Lung (tissue), 11 donors: ENCODE measurements at regions not wholly inside any gene's neighbourhood (a gene's known extent, or its start where the extent isn't known, plus 50 kb on each side); places are given as distances from the start of the nearest gene placed in this dataset.

Source experiments
- ATAC-seq: fragments of 200-7000 bp; cut with Tn5 transposase; one replicate; pipeline ENCODE4 v1.9.1; 2020; ENCODE audit warnings: moderate number of reproducible peaks; ENCODE audit not compliant: insufficient read depth, low FRiP score
- DNase-seq, 3 donors: peaks; one replicate each; pipeline ENCODE4 v3.0.0-alpha.2; 2013 to 2017
- H3K27ac ChIP-seq, 2 donors: one replicate each; pipeline ENCODE4 v1.5.1; 2013; ENCODE audit warnings: mild to moderate bottlenecking in 2 of 2, moderate library complexity in 2 of 2, control low read depth in 1 of 2, inconsistent platforms in 1 of 2, low read depth in 1 of 2, low read length in 1 of 2
- H3K27me3 ChIP-seq, 3 donors: one replicate each; pipeline ENCODE4 v1.5.1; 2013; ENCODE audit warnings: low read length in 2 of 3; ENCODE audit not compliant: control insufficient read depth in 3 of 3, insufficient read depth in 3 of 3
- H3K36me3 ChIP-seq, 4 donors: one replicate each; pipeline ENCODE4 v1.5.1; 2013; ENCODE audit warnings: low read length in 4 of 4, mild to moderate bottlenecking in 1 of 4, moderate library complexity in 1 of 4; ENCODE audit not compliant: control insufficient read depth in 4 of 4, insufficient read depth in 4 of 4
- H3K4me1 ChIP-seq, 5 donors: one replicate each; pipeline ENCODE4 v1.5.1; 2013; ENCODE audit warnings: low read length in 5 of 5, mild to moderate bottlenecking in 2 of 5, moderate library complexity in 1 of 5; ENCODE audit not compliant: control insufficient read depth in 5 of 5, insufficient read depth in 5 of 5
- H3K4me3 ChIP-seq: one replicate; pipeline ENCODE4 v1.5.1; 2013; ENCODE audit warnings: mild to moderate bottlenecking, control low read depth, moderate library complexity
- H3K9ac ChIP-seq, 2 donors: one replicate each; pipeline ENCODE4 v1.5.1; 2013; ENCODE audit warnings: low read length in 2 of 2, control low read depth in 1 of 2; ENCODE audit not compliant: insufficient read depth in 1 of 2
- H3K9me3 ChIP-seq, 4 donors: one replicate each; pipeline ENCODE4 v1.5.1; 2013; ENCODE audit warnings: low read length in 3 of 4, mild to moderate bottlenecking in 1 of 4, moderate library complexity in 1 of 4; ENCODE audit not compliant: control insufficient read depth in 4 of 4, insufficient read depth in 3 of 4
- CTCF ChIP-seq: IDR thresholded peaks from 2 replicates; pipeline ENCODE4 v1.5.1; 2012; ENCODE audit warnings: mild to moderate bottlenecking; ENCODE audit errors: control extremely low read depth, extremely low read depth
- WGBS, 2 donors: extraction: QIAGEN DNeasy Blood & Tissue Kit; methylation state at CpG; one replicate each; pipeline ENCODE4 v1.1.7; 2013; 5-methylcytosine and 5-hydroxymethylcytosine counted together
- donor health status: control.
- donor health status: control.
- donor health status: Bipolar disorder and iron deficiency.
- donor health status: healthy.
- donor health status: DM: yes; HTN: yes; CAD: no.

DNA sequence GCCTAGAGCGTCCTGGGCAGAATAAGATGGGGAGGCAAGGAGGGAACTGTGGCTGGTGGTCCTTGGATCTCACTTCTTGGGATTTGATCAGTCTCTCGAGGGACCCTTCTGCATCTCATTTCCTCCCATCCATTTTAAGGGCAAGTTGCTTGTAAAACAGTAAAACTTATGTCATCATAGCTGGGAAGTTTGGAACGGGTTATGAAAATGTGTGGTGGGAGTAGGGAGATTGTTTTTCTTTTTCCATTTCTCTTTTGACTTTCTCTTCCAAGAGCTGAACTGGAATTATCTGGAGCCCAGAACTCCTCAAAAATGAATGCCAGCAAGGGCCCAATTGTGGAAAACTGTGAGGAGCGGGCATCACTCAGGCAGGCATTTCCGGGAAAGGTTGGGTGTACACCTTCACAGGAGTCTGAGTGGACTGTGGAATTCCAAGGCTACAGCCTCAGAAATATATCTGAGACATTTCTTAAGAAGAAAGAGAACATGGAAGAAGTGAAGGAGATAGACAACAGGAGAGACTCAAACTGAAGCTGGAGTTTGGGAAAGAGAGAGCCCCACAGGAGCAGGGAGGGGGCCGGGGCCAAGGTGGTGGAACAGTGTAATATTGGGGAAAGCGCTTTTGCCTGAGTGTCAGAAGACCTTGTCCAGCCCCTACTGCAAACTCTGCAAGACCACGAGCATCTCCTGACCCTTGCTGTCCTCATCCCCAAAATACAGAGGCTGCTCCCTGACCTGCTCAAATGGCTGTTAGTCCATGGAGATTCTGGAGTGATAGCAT, 185.1 kb downstream of the FOXD2 start:
- ATAC-seq (no peak), DNase-seq (no peak)
- H3K27me3 ChIP-seq = no peaks in the 10 kb centered on the region
- peaks cover 0 to 2% (median 0%) of the 10 kb centered on the region in 4 donors for H3K9me3 ChIP-seq
- H3K4me3 ChIP-seq = no peak overlapping the region
- no peak for TF ChIP-seq CTCF
- H3K27ac ChIP-seq = no peak overlapping the region
- no peak overlapping the region for H3K9ac ChIP-seq
- 89 to 94% methylated on average over 8 of the region's 8 CpGs for WGBS, 2 donors
- no peaks in the 10 kb centered on the region for H3K36me3 ChIP-seq
- H3K4me1 ChIP-seq = peaks cover 0 to 7% (median 0%) of the 10 kb centered on the region in 5 donors

DNA sequence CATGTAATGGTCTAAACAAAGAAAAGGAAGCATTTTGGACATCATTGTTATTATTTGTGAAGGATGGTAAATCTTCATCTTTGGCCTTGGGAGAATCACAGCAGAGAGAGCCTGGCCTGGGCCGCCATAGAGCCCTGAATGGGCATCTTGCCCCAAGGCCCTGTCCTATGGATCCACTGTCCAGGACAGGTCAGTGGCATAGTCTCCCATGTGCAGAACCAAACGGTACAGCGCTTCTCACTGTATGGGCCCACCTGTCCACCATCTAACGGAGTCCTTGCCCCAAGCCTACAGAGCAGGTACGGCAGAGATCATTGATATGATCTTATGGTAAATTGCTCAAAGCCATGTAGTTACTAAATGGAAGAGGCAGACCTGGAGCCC, 185.7 kb downstream of the FOXD2 start:
- peaks cover 0 to 2% (median 0%) of the 10 kb centered on the region in 4 donors for H3K9me3 ChIP-seq
- 95 to 97% methylated on average over 5 of the region's 5 CpGs for WGBS, 2 donors
- TF ChIP-seq CTCF = no peak
- H3K9ac ChIP-seq = no peak overlapping the region
- no peak overlapping the region for H3K27ac ChIP-seq
- ATAC-seq (no peak), DNase-seq (no peak)
- H3K4me3 ChIP-seq = no peak overlapping the region
- H3K27me3 ChIP-seq = no peaks in the 10 kb centered on the region
- no peaks in the 10 kb centered on the region for H3K36me3 ChIP-seq
- peaks cover 0 to 8% (median 0%) of the 10 kb centered on the region in 5 donors for H3K4me1 ChIP-seq

GRCh38 chr1:47624531-47624930, 186.7 kb downstream of the FOXD2 start:
- WGBS, 2 donors = 49 to 68% methylated on average over 4 of the region's 4 CpGs
- ATAC-seq = no peak

More at GRCh38 chr1:47624531-47624930, 186.7 kb downstream of the FOXD2 start:
- peaks cover 0 to 8% (median 0%) of the 10 kb centered on the region in 5 donors for H3K4me1 ChIP-seq
- DNase-seq = peak in 2 of 3 donors; percentile 26 to 41
- peaks cover 0 to 2% (median 0%) of the 10 kb centered on the region in 4 donors for H3K9me3 ChIP-seq
- no peaks in the 10 kb centered on the region for H3K36me3 ChIP-seq
- no peak overlapping the region for H3K27ac ChIP-seq
- no peak for TF ChIP-seq CTCF
- no peak overlapping the region for H3K9ac ChIP-seq
- H3K27me3 ChIP-seq = no peaks in the 10 kb centered on the region
- H3K4me3 ChIP-seq = no peak overlapping the region
